ENCODE measurements at regions not wholly inside any gene's neighbourhood (a gene's known extent, or its start where the extent isn't known, plus 50 kb on each side); places are given as distances from the start of the nearest gene placed in this dataset.

- TF ChIP-seq POLR2AphosphoS5 (IDR thresholded peaks at IDR 0.05): no peak
- TF ChIP-seq CTCF (IDR thresholded peaks at IDR 0.05): no peak
Observed at GRCh38 chr1:98421085-98421435, 240.5 kb upstream of the SNX7 start.
